Thymus (tissue), 11 donors: ENCODE measurements at regions not wholly inside any gene's neighbourhood (a gene's known extent, or its start where the extent isn't known, plus 50 kb on each side); places are given as distances from the start of the nearest gene placed in this dataset.

Source experiments
- DNase-seq, 9 donors: peaks; one replicate each; pipeline ENCODE4 v3.0.0-alpha.2; 2013; ENCODE audit warnings: low spot score in 9 of 9, low read depth in 6 of 9, missing footprints in 1 of 9
- H3K27ac ChIP-seq, 2 donors: one replicate each; pipeline ENCODE4 v1.5.1; 2013; ENCODE audit warnings: control low read depth in 1 of 2, low read depth in 1 of 2, low read length in 1 of 2, mild to moderate bottlenecking in 1 of 2, moderate library complexity in 1 of 2
- H3K27me3 ChIP-seq, 2 donors: one replicate each; pipeline ENCODE4 v1.5.1; 2013; ENCODE audit warnings: low read length in 1 of 2; ENCODE audit not compliant: control insufficient read depth in 2 of 2, insufficient read depth in 1 of 2
- H3K36me3 ChIP-seq, 2 donors: one replicate each; pipeline ENCODE4 v1.5.1; 2013; ENCODE audit warnings: low read length in 1 of 2, mild to moderate bottlenecking in 1 of 2, moderate library complexity in 1 of 2; ENCODE audit not compliant: control insufficient read depth in 2 of 2, insufficient read depth in 2 of 2
- H3K4me1 ChIP-seq, 2 donors: one replicate each; pipeline ENCODE4 v1.5.1; 2013; ENCODE audit warnings: low read length in 2 of 2; ENCODE audit not compliant: control insufficient read depth in 2 of 2, insufficient read depth in 2 of 2
- H3K4me3 ChIP-seq, 2 donors: one replicate each; pipeline ENCODE4 v1.5.1; 2013; ENCODE audit warnings: low read length in 2 of 2, control low read depth in 1 of 2, mild to moderate bottlenecking in 1 of 2
- H3K9me3 ChIP-seq, 2 donors: one replicate each; pipeline ENCODE4 v1.5.1; 2013; ENCODE audit warnings: low read length in 1 of 2, mild to moderate bottlenecking in 1 of 2; ENCODE audit not compliant: control insufficient read depth in 2 of 2, insufficient read depth in 1 of 2
- WGBS: extraction: QIAGEN DNeasy Blood & Tissue Kit; methylation state at CpG from one replicate; pipeline ENCODE4 v1.1.7; 2013; 5-methylcytosine and 5-hydroxymethylcytosine counted together
- donor health status: healthy.

GRCh38 chr13:104785952-104786351, 1719.7 kb upstream of the SLC10A2 start:
- H3K4me3 ChIP-seq = no peak overlapping the region
- no peaks in the 10 kb centered on the region for H3K4me1 ChIP-seq
- H3K9me3 ChIP-seq = peaks cover 0 to 6% of the 10 kb centered on the region in 2 donors
- DNase-seq = no peak
- 93% methylated on average over 5 of the region's 5 CpGs for WGBS
- no peaks in the 10 kb centered on the region for H3K36me3 ChIP-seq
- no peak overlapping the region for H3K27ac ChIP-seq
- H3K27me3 ChIP-seq = no peaks in the 10 kb centered on the region

GRCh38 chr13:104784891-104785290, 1718.7 kb upstream of the SLC10A2 start:
- no peaks in the 10 kb centered on the region for H3K36me3 ChIP-seq
- no peak for DNase-seq

GRCh38 chr13:104782741-104783140, 1716.5 kb upstream of the SLC10A2 start:
- H3K4me1 ChIP-seq = peaks cover 0 to 2% of the 10 kb centered on the region in 2 donors
- H3K9me3 ChIP-seq = peaks cover 0 to 9% of the 10 kb centered on the region in 2 donors
- H3K27ac ChIP-seq = no peak overlapping the region
- 70% methylated on average over 2 of the region's 2 CpGs for WGBS
- H3K27me3 ChIP-seq = no peaks in the 10 kb centered on the region
- no peaks in the 10 kb centered on the region for H3K36me3 ChIP-seq
- no peak overlapping the region for H3K4me3 ChIP-seq
- no peak for DNase-seq

More at GRCh38 chr13:104784891-104785290, 1718.7 kb upstream of the SLC10A2 start:
- H3K9me3 ChIP-seq = peaks cover 0 to 9% of the 10 kb centered on the region in 2 donors
- no peak overlapping the region for H3K27ac ChIP-seq
- H3K27me3 ChIP-seq = no peaks in the 10 kb centered on the region
- no peaks in the 10 kb centered on the region for H3K4me1 ChIP-seq
- H3K4me3 ChIP-seq = no peak overlapping the region

DNA sequence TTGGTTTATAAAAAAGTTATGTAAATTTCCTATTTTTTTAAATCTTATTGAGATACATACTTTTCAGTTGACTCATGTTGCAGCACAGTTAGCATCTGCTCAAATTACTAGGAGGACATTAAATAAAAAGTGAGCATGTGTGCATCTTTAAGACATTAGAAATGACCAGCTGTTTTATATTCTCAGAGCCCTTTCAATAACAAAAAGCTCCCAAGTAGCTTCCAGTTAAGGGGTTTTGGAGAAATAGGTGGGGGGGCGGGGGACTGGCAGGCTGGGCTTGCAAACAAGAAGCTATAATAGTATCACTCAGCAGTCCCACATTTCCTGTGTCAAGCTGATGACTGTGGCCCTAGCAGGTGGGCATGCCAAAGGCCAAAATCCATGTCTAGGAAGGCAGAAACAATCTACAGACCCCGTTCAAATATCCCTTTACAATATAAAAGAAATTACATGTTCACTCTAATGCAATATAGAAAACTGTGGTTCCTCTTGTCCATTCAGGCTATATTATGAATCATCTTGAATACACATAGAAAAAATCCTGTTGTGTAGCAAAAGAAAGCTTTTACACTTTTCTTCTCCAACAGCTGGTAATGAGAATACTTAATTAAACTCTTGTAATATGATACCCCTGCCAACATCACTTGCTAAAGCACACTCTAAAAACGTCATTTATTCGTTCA, 1713.2 kb upstream of the SLC10A2 start:
- H3K4me3 ChIP-seq = no peak overlapping the region
- no peak for DNase-seq
- H3K9me3 ChIP-seq = peaks cover 0 to 18% of the 10 kb centered on the region in 2 donors
- 89% methylated on average over 4 of the region's 4 CpGs for WGBS
- no peaks in the 10 kb centered on the region for H3K27me3 ChIP-seq
- no peak overlapping the region for H3K27ac ChIP-seq
- peaks cover 4 to 5% of the 10 kb centered on the region in 2 donors for H3K4me1 ChIP-seq
- H3K36me3 ChIP-seq = no peaks in the 10 kb centered on the region

DNA sequence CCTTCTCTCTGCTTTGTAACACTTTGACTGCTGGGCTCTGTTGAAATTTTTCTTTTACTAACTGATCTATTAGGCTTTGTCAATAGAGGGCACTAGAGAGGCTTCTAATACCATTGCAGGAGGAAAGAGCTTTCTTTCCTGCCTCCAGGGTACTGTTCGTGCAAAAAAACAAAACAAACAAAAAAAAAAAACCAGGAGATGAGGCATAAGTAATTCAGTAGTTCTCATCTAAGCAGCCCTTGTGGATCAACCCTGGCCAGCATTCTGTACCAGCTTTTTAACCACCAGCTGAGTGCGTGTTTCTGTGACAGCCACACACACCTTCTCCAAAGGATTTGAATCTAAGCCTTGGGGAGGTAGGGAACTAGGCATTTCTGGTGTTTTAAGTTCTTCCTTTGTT, 1707.6 kb upstream of the SLC10A2 start:
- Histone ChIP-seq H3K36me3 (no peaks in the 10 kb centered on the region), H3K4me1 (peaks cover 27 to 34% of the 10 kb centered on the region in 2 donors), H3K4me3 (no peak overlapping the region), H3K9me3 (peaks cover 0 to 13% of the 10 kb centered on the region in 2 donors), H3K27ac (peak overlapping the region; percentile 52 to 71), H3K27me3 (no peaks in the 10 kb centered on the region)
- DNase-seq = peak; percentile 19 to 81 (median 52)
- 42% methylated on average over 2 of the region's 2 CpGs for WGBS

DNA sequence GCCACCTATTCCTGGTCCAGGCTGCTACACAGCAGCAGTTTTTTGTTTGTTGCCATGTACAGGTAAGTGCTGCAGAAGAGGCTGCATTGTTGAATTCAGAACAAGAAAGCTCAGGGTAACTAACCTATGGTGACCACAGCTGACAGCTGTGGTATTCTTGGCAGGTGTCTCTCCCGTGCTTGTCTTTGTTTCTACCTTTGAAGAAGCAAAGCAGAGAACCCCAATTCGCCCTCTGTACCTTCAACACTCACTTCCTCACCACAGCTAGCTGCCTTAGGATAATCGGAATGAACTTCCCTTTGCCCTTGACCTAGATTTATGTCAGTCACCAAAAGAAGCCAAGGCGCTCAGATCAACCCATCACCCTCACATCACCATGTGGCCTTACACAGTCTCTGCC, 1703.3 kb upstream of the SLC10A2 start:
- H3K4me1 ChIP-seq = peaks cover 28 to 34% of the 10 kb centered on the region in 2 donors
- peak; percentile 36 to 90 (median 65) for DNase-seq
- H3K4me3 ChIP-seq = no peak overlapping the region
- no peaks in the 10 kb centered on the region for H3K36me3 ChIP-seq
- H3K27me3 ChIP-seq = no peaks in the 10 kb centered on the region
- peaks cover 0 to 4% of the 10 kb centered on the region in 2 donors for H3K9me3 ChIP-seq
- WGBS = 15% methylated on average over 4 of the region's 4 CpGs
- H3K27ac ChIP-seq = peak overlapping the region; percentile 54 to 68

- Histone ChIP-seq H3K4me1 (peaks cover 21 to 24% of the 10 kb centered on the region in 2 donors), H3K4me3 (no peak overlapping the region), H3K27me3 (no peaks in the 10 kb centered on the region), H3K9me3 (no peaks in the 10 kb centered on the region), H3K36me3 (no peaks in the 10 kb centered on the region), H3K27ac (no peak overlapping the region)
- DNase-seq = no peak
Measured at GRCh38 chr13:104766319-104766718, 1700.1 kb upstream of the SLC10A2 start.

DNA sequence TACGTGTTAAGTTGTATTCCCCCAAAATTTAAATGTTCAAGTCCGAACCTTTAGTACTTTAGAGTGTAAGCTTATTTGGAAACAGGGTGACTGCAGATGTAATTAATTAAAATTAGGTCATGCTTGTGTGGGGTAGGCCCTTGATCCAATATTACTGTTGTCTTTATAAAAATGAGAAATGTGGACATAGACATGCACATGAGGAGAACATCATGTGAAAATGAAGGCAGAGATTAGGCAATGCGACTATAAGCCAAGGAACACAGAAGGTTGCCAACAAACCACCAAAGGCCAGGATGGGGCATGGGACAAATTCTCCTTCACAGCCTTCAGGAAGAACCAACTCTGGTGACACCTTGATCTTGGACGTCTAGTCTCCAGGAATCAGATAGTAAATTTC, 1698.4 kb upstream of the SLC10A2 start:
- Histone ChIP-seq H3K27ac (no peak overlapping the region), H3K27me3 (no peaks in the 10 kb centered on the region), H3K36me3 (no peaks in the 10 kb centered on the region), H3K9me3 (no peaks in the 10 kb centered on the region), H3K4me3 (no peak overlapping the region), H3K4me1 (peaks cover 10 to 12% of the 10 kb centered on the region in 2 donors)
- no peak for DNase-seq
- 91% methylated on average over 4 of the region's 4 CpGs for WGBS

- H3K4me1 ChIP-seq = no peaks in the 10 kb centered on the region
- no peaks in the 10 kb centered on the region for H3K9me3 ChIP-seq
- no peak overlapping the region for H3K27ac ChIP-seq
- H3K36me3 ChIP-seq = no peaks in the 10 kb centered on the region
- no peak for DNase-seq
- 95% methylated on average over 3 of the region's 3 CpGs for WGBS
- H3K27me3 ChIP-seq = no peaks in the 10 kb centered on the region
- H3K4me3 ChIP-seq = no peak overlapping the region
Measured at GRCh38 chr13:104759069-104759468, 1692.9 kb upstream of the SLC10A2 start.
